Hepatocyte (in vitro differentiated cells): ENCODE measurements at regions not wholly inside any gene's neighbourhood (a gene's known extent, or its start where the extent isn't known, plus 50 kb on each side); places are given as distances from the start of the nearest gene placed in this dataset.

Source experiments
- CTCF ChIP-seq: fragments of 200-600 bp; sonication (generic); IDR thresholded peaks from 2 replicates; pipeline ENCODE4 v1.5.1; 2016; ENCODE audit warnings: antibody characterized with exemption, mild to moderate bottlenecking; ENCODE audit not compliant: poor library complexity
- EZH2phosphoT487 ChIP-seq: fragments of 200-600 bp; sonication (generic); IDR thresholded peaks from one replicate; pipeline ENCODE4 v1.6.1; 2018; ENCODE audit warnings: antibody characterized with exemption, mild to moderate bottlenecking, low read depth, moderate library complexity; ENCODE audit not compliant: unreplicated experiment, severe bottlenecking

DNA sequence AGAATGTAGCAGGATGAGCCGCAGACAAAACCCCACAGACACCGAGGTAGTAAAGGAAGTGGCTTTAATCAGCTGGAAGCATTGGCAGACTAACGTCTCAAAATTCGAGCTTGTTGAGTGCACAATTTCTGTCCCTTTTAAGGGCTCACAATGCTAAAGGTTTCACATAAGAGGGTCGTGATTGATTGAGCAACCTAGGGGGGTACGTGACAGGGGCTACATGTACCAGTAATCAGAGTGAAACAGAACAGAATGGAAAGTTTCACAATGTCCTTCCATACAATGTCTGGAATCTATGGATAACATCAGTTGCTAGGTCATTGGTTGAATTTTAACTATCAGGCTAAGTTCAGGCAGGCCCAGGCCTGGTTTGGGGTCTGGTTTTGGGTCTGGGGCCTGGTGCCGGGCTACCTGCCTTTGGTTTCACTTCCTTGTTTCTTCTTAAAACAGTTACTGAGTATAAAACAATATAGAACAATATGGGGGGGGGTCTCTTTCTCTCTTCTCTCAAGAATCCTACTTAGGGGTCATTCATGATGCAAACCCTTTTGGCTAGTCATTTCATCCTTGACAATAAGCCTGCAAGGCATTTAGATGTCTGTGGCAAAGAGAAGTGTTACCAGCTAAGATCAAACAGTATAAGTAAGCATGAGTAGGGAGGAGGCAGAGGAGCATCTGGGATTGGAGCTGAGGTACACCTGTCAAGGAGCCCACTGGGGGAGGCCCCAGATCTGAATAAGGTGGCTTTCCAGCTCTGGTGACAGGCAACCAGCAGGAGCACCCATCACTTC, 364.1 kb downstream of the TNS3 start:
- TF ChIP-seq CTCF (no peak), EZH2phosphoT487 (no peak)
